GM12878 (cell line): ENCODE measurements at regions not wholly inside any gene's neighbourhood (a gene's known extent, or its start where the extent isn't known, plus 50 kb on each side); places are given as distances from the start of the nearest gene placed in this dataset.

Experiments
- ATAC-seq: fragments of 200-7000 bp; cut with Tn5 transposase; 3 replicates; pipeline ENCODE4 v1.9.1; 2020; ENCODE audit warnings: mild to moderate bottlenecking, moderate library complexity
- BruUV-seq: library from RNA; stranded (reverse); fragments of 400-500 nt; replicated peaks from 2 replicates; lab custom pipeline; 2021; lab: Mats Ljungman, UMichigan
- CTCF ChIA-PET: fragments of 300-600 bp; sonication (Branson Sonifier 250); formaldehyde crosslinking; extraction: SDS; loops from one replicate; lab custom pipeline; 2021; ENCODE audit warnings: inconsistent platforms; lab: Yijun Ruan, JAX
- POLR2A ChIA-PET: fragments of 350-600 bp; formaldehyde crosslinking; extraction: SDS; loops from one replicate; lab custom pipeline; 2021; ENCODE audit warnings: inconsistent platforms; lab: Charles Lee
- RAD21 ChIA-PET: fragments of 300-600 bp; sonication (Branson Sonifier 250); formaldehyde crosslinking; loops from one replicate; lab custom pipeline; 2023; ENCODE audit warnings: antibody characterized with exemption; ENCODE audit not compliant: unreplicated experiment; lab: Charles Lee
- SMC1A ChIA-PET: fragments of 300-600 bp; sonication (Branson Sonifier 250); formaldehyde crosslinking; loops from one replicate; lab custom pipeline; 2023; ENCODE audit not compliant: unreplicated experiment, uncharacterized antibody; lab: Charles Lee
- DNase-seq: peaks from one replicate; pipeline ENCODE4 v3.0.0-alpha.2; 2011; ENCODE audit warnings: low read depth, low spot score
- FAIRE-seq: peaks from 3 replicates; lab custom pipeline; 2011; peaks lifted over from hg19 to GRCh38; lab: Jason Lieb, UNC
- H2AFZ ChIP-seq: 2 replicates; pipeline ENCODE4 v1.6.0; 2011; ENCODE audit warnings: low read depth, low read length, control low read depth; ENCODE audit not compliant: control insufficient read depth
- H3K27ac ChIP-seq: 2 replicates; pipeline ENCODE4 v1.5.1; 2011; ENCODE audit warnings: control low read depth; ENCODE audit not compliant: control insufficient read depth, insufficient read depth
- H3K27me3 ChIP-seq, 2 experiments: replicated peaks in 1 of 2; 2 replicates each; pipeline versions ENCODE4 v1.6.0 to v1.6.1; 2011; ENCODE audit warnings: low read length in 1 of 2; ENCODE audit not compliant: control insufficient read depth in 2 of 2, insufficient read depth in 2 of 2
- H3K36me3 ChIP-seq, 2 experiments: 2 replicates each; pipeline ENCODE4 v1.5.1; 2011; ENCODE audit warnings: low read length in 1 of 2; ENCODE audit not compliant: control insufficient read depth in 2 of 2, insufficient read depth in 2 of 2
- H3K4me1 ChIP-seq: 2 replicates; pipeline ENCODE4 v1.6.1; 2011; ENCODE audit warnings: mild to moderate bottlenecking, low read length, moderate library complexity, mixed read lengths; ENCODE audit not compliant: control insufficient read depth, insufficient read depth
- H3K4me2 ChIP-seq: 2 replicates; pipeline ENCODE4 v1.6.0; 2011; ENCODE audit warnings: control low read depth; ENCODE audit not compliant: control insufficient read depth, insufficient read depth
- H3K4me3 ChIP-seq: fragments of 200-600 bp; sonication (generic); 2 replicates; pipeline ENCODE4 v1.5.1; 2016
- H3K79me2 ChIP-seq: 2 replicates; pipeline ENCODE4 v1.6.0; 2011; ENCODE audit warnings: low read length; ENCODE audit not compliant: control insufficient read depth, insufficient read depth
- H3K9ac ChIP-seq: 2 replicates; pipeline ENCODE4 v1.8.0; 2011; ENCODE audit warnings: low read length, control low read depth, mixed read lengths; ENCODE audit not compliant: control insufficient read depth, insufficient read depth
- H3K9me3 ChIP-seq: replicated peaks from 3 replicates; pipeline ENCODE4 v1.5.1; 2011; ENCODE audit warnings: mild to moderate bottlenecking, low read length; ENCODE audit not compliant: control insufficient read depth, insufficient read depth
- H4K20me1 ChIP-seq: 2 replicates; pipeline ENCODE4 v1.6.0; 2011; ENCODE audit not compliant: control insufficient read depth, insufficient read depth
- CHD1 ChIP-seq: IDR thresholded peaks from 2 replicates; pipeline ENCODE4 v1.6.1; 2012; ENCODE audit warnings: low read depth, low read length, improper control_type of control experiment
- CHD4 ChIP-seq: fragments of 200-600 bp; sonication (generic); IDR thresholded peaks from 2 replicates; pipeline ENCODE4 v1.6.1; 2016; ENCODE audit warnings: mild to moderate bottlenecking
- EP300 ChIP-seq, 2 experiments: fragments of 150-350 bp in 1 of 2; IDR thresholded peaks; 2 replicates each; pipeline ENCODE4 v1.6.1; 2011 to 2012; ENCODE audit warnings: low read depth in 2 of 2, low read length in 2 of 2, borderline replicate concordance in 1 of 2, improper control_type of control experiment in 1 of 2, inconsistent platforms in 1 of 2; ENCODE audit not compliant: control insufficient read depth in 1 of 2
- MYB ChIP-seq: fragments of 150-350 bp; IDR thresholded peaks from 2 replicates; pipeline ENCODE4 v1.6.1; 2014; ENCODE audit warnings: mild to moderate bottlenecking, low read depth, low read length, borderline replicate concordance
- NBN ChIP-seq: fragments of 450-650 bp; IDR thresholded peaks from 2 replicates; pipeline ENCODE4 v1.6.1; 2016
- NFYA ChIP-seq: IDR thresholded peaks from 2 replicates; pipeline ENCODE4 v1.6.1; 2011; ENCODE audit warnings: low read depth, mild to moderate bottlenecking, low read length, improper control_type of control experiment, borderline replicate concordance
- NKRF ChIP-seq: fragments of 450-650 bp; conservative IDR thresholded peaks from 2 replicates; pipeline ENCODE4 v1.6.1; 2017; ENCODE audit warnings: mild to moderate bottlenecking, moderate library complexity
- NR2F1 ChIP-seq: fragments of 450-650 bp; conservative IDR thresholded peaks from 2 replicates; pipeline ENCODE4 v1.6.1; 2017; ENCODE audit warnings: mild to moderate bottlenecking
- SIX5 ChIP-seq: IDR thresholded peaks from 2 replicates; pipeline ENCODE4 v1.6.1; 2011; ENCODE audit warnings: mild to moderate bottlenecking, low read depth, low read length, moderate library complexity; ENCODE audit not compliant: severe bottlenecking
- WGBS: methylation state at CpG from one replicate; pipeline ENCODE4 v1.1.6; 2016; ENCODE audit warnings: low lambda C conversion rate; ENCODE audit not compliant: insufficient replicate concordance, insufficient coverage; ENCODE audit errors: missing lambda C conversion rate; 5-methylcytosine and 5-hydroxymethylcytosine counted together
- in situ Hi-C: fragments of 300-500 bp; cut with MboI; formaldehyde crosslinking; loops from 9 replicates; pipeline ENCODE4 v1.14.3; 2018; ENCODE audit warnings: mixed read lengths
- intact Hi-C: fragments of 100-400 bp; cut with micrococcal nuclease; formaldehyde crosslinking; loops from one replicate; pipeline ENCODE4 v1.14.2; 2022; ENCODE audit not compliant: unreplicated experiment
- TF ChIP-seq, protein P1 (sequence below): IDR thresholded peaks from 2 replicates; pipeline ENCODE4 v1.6.1; 2012; ENCODE audit warnings: improper control_type of control experiment, low read depth, low read length; ENCODE audit not compliant: insufficient replicate concordance
- TF ChIP-seq, protein P2 (sequence below): fragments of 450-650 bp; IDR thresholded peaks from 2 replicates; pipeline ENCODE4 v1.6.1; 2017; ENCODE audit warnings: low read depth, mild to moderate bottlenecking, moderate library complexity
- TF ChIP-seq, protein P3 (sequence below): fragments of 450-650 bp; formaldehyde crosslinking; IDR thresholded peaks from 2 replicates; pipeline ENCODE4 v1.5.0; 2022; ENCODE audit warnings: mild to moderate bottlenecking, missing genetic modification characterization

GRCh38 chr12:115619061-115619460 lies 658.4 kb downstream of the MED13L start:
- in situ Hi-C loops (no loop called here), intact Hi-C loops (no loop called here)
- H2AFZ ChIP-seq: no peak overlapping the region
- no peaks in the 10 kb centered on the region; the same call in 2 of the 3 replicates for H3K9me3 ChIP-seq
- no peaks in the 10 kb centered on the region for H3K36me3 ChIP-seq
- POLR2A ChIA-PET: no interaction called here
- no peak overlapping the region for H3K4me2 ChIP-seq
- H3K79me2 ChIP-seq: no peaks in the 10 kb centered on the region
- no peak overlapping the region for H3K9ac ChIP-seq
- RAD21 ChIA-PET: no interaction called here
- H3K4me1 ChIP-seq: no peaks in the 10 kb centered on the region
- FAIRE-seq (no peak), ATAC-seq (no peak), DNase-seq (no peak)
- H3K27ac ChIP-seq: no peak overlapping the region
- WGBS: 3% methylated on average over 6 of the region's 6 CpGs
- no peaks in the 10 kb centered on the region for H4K20me1 ChIP-seq
- BruUV-seq: no TSS peak
- no peak overlapping the region for H3K4me3 ChIP-seq
- no peaks in the 10 kb centered on the region for H3K27me3 ChIP-seq
- SMC1A ChIA-PET: no interaction called here
- CTCF ChIA-PET: no interaction called here
- no peak for TF ChIP-seq SIX5
- no peak for TF ChIP-seq CHD1
- no peak for TF ChIP-seq NFYA
- TF ChIP-seq NKRF: no peak
- TF ChIP-seq, protein P1, sequence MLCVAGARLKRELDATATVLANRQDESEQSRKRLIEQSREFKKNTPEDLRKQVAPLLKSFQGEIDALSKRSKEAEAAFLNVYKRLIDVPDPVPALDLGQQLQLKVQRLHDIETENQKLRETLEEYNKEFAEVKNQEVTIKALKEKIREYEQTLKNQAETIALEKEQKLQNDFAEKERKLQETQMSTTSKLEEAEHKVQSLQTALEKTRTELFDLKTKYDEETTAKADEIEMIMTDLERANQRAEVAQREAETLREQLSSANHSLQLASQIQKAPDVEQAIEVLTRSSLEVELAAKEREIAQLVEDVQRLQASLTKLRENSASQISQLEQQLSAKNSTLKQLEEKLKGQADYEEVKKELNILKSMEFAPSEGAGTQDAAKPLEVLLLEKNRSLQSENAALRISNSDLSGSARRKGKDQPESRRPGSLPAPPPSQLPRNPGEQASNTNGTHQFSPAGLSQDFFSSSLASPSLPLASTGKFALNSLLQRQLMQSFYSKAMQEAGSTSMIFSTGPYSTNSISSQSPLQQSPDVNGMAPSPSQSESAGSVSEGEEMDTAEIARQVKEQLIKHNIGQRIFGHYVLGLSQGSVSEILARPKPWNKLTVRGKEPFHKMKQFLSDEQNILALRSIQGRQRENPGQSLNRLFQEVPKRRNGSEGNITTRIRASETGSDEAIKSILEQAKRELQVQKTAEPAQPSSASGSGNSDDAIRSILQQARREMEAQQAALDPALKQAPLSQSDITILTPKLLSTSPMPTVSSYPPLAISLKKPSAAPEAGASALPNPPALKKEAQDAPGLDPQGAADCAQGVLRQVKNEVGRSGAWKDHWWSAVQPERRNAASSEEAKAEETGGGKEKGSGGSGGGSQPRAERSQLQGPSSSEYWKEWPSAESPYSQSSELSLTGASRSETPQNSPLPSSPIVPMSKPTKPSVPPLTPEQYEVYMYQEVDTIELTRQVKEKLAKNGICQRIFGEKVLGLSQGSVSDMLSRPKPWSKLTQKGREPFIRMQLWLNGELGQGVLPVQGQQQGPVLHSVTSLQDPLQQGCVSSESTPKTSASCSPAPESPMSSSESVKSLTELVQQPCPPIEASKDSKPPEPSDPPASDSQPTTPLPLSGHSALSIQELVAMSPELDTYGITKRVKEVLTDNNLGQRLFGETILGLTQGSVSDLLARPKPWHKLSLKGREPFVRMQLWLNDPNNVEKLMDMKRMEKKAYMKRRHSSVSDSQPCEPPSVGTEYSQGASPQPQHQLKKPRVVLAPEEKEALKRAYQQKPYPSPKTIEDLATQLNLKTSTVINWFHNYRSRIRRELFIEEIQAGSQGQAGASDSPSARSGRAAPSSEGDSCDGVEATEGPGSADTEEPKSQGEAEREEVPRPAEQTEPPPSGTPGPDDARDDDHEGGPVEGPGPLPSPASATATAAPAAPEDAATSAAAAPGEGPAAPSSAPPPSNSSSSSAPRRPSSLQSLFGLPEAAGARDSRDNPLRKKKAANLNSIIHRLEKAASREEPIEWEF: no peak
- TF ChIP-seq, protein P2, sequence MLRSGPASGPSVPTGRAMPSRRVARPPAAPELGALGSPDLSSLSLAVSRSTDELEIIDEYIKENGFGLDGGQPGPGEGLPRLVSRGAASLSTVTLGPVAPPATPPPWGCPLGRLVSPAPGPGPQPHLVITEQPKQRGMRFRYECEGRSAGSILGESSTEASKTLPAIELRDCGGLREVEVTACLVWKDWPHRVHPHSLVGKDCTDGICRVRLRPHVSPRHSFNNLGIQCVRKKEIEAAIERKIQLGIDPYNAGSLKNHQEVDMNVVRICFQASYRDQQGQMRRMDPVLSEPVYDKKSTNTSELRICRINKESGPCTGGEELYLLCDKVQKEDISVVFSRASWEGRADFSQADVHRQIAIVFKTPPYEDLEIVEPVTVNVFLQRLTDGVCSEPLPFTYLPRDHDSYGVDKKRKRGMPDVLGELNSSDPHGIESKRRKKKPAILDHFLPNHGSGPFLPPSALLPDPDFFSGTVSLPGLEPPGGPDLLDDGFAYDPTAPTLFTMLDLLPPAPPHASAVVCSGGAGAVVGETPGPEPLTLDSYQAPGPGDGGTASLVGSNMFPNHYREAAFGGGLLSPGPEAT: no peak
- TF ChIP-seq NR2F1: no peak
- no peak for TF ChIP-seq CHD4
- TF ChIP-seq EP300 (IDR thresholded peaks at IDR 0.05; ENCODE audit: borderline replicate concordance in 1 of 2, control insufficient read depth in 1 of 2, low read depth in 2 of 2, low read length in 2 of 2): no peak
- TF ChIP-seq MYB: no peak
- TF ChIP-seq NBN: no peak
- TF ChIP-seq, protein P3, sequence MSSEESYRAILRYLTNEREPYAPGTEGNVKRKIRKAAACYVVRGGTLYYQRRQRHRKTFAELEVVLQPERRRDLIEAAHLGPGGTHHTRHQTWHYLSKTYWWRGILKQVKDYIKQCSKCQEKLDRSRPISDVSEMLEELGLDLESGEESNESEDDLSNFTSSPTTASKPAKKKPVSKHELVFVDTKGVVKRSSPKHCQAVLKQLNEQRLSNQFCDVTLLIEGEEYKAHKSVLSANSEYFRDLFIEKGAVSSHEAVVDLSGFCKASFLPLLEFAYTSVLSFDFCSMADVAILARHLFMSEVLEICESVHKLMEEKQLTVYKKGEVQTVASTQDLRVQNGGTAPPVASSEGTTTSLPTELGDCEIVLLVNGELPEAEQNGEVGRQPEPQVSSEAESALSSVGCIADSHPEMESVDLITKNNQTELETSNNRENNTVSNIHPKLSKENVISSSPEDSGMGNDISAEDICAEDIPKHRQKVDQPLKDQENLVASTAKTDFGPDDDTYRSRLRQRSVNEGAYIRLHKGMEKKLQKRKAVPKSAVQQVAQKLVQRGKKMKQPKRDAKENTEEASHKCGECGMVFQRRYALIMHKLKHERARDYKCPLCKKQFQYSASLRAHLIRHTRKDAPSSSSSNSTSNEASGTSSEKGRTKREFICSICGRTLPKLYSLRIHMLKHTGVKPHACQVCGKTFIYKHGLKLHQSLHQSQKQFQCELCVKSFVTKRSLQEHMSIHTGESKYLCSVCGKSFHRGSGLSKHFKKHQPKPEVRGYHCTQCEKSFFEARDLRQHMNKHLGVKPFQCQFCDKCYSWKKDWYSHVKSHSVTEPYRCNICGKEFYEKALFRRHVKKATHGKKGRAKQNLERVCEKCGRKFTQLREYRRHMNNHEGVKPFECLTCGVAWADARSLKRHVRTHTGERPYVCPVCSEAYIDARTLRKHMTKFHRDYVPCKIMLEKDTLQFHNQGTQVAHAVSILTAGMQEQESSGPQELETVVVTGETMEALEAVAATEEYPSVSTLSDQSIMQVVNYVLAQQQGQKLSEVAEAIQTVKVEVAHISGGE (CRISPR knock-in tag): no peak
